GM18867 (cell line): ENCODE measurements at regions not wholly inside any gene's neighbourhood (a gene's known extent, or its start where the extent isn't known, plus 50 kb on each side); places are given as distances from the start of the nearest gene placed in this dataset.

Experiments used
- ATAC-seq: cut with Tn5 transposase; IDR thresholded peaks from one replicate; pipeline ENCODE4 v1.9.1; 2021; ENCODE audit warnings: mild to moderate bottlenecking, moderate library complexity; ENCODE audit not compliant: unreplicated experiment

DNA sequence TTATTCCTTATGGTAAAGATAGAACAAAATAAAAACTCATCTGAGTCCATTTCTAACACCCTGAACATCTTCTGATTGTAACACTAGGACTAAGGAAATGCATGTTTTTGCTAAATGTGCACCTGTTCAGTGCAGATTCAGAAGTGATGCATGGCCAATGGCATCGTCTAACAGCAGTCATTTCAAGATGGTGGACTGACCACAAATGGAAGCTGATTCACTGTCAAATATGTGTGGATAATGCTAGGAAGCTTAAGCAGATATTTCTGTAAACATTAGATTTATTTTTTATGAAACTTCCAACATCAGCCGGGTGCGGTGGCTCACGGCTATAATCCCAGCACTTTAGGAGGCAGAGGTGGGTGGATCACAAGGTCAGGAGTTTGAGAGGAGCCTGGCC lies 394.8 kb downstream of the SAMD5 start:
- ATAC-seq: no peak

DNA sequence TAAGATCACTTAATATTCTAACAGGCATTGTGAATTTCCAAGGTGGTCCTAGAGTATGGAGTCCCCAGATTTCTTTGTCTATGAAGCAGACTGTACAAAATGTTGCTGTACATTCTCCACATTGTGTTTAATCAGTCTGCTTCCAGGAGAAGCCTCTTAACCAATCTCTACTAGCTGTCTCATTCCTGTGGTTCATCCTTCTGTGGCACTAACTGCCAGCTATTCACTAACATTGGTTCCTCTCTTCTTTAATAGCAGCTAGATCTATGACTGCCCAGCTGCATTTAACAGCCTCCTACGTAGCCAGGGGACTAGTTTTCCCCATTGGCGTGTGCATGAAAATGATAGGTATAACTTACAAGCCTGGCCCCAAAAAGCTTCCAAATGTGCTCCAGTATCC lies 395.4 kb downstream of the SAMD5 start:
- no peak for ATAC-seq

DNA sequence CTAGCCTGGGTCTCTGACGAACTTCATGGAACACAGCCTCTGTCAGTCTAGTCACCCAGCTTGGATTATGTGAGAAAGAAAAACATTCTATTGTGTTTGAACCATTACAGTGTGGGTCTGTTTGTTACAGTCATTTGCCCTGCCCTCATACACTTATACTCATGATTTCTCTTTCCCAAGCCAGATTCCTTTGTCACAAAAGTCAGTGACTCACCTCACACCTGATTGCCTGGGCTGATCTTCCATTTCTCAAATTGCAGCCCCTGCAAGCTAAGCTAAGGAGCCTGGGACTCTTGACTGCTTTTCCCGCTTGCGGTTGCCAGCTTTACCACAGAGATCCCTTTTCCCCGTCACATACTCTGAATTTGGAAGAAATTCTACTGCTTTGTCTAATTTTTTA lies 395.9 kb downstream of the SAMD5 start:
- ATAC-seq: no peak

DNA sequence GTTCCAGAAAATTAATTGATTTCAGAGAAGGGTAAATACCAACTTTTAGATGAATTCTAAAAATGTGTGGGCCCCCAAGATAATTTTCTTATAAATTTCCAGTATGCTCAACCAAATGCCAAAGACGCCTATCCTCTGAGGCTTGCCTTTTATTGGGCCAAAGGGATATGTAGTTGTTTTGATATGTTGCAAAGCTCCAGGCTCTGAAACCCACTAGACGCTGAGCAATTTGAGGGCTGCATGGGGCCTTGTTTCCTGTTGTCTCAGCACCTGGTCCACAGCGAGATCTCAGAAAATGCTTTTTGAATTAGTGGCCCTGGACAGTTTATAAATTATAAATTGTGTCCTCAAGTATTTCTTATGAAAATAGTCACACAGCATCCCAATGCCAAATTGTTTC lies 397.2 kb downstream of the SAMD5 start:
- no peak for ATAC-seq

DNA sequence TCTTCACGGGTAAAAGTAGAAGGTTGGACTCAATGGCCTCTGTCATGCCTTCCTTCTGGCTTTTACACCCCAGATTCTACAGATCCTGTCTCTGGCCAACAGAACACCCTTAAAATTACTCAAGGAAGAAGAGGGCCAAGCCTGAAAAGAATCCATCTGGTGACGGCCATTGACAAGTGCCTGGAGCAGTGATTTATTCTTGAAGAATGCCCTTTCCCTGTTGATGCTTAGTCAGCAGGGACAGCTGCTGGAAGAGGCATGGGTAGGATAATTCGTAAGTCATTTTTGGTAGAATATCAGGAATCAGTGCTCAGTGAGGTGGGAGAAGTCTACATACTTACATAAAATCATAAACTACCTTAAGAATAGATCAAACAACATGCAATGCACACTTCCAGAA lies 397.9 kb downstream of the SAMD5 start:
- ATAC-seq: no peak

DNA sequence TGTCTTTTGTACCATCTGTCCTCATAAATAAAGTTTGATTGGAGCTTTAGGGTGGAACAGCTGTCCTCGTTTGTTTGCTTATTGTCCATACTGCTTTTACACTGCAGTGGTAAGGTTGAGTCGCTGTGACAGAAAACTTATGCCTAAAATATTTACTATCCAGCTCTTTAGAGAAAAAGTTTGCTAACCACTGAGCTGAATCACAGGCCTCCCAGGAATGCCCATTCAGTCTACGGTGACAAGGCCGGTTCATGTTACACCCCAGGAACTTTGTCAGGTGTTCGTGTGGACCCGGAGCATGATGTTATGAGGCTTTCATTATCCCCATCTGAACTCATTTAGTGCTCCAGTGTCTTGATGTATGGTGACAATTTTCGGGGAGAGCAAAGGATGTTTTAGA lies 401.1 kb downstream of the SAMD5 start:
- no peak for ATAC-seq

DNA sequence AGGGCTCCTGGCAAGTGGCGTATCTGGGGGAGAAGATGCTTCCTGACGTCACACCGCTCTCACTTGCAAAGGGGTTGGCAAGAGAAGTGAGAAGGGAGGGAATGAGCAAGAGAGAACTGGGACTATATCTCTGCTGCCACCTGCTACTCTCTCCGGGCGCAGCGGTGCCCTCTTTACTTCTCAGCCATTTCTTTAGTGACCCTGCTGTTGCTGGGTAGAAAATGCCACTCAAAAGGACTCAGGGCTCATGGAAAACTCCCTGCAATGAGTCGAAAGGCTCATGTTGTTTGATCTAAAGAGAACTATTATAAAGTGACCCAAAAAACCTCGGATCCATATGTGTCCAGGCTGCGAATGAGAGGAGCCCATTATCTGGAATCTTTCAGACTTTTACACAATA lies 401.8 kb downstream of the SAMD5 start:
- no peak for ATAC-seq

DNA sequence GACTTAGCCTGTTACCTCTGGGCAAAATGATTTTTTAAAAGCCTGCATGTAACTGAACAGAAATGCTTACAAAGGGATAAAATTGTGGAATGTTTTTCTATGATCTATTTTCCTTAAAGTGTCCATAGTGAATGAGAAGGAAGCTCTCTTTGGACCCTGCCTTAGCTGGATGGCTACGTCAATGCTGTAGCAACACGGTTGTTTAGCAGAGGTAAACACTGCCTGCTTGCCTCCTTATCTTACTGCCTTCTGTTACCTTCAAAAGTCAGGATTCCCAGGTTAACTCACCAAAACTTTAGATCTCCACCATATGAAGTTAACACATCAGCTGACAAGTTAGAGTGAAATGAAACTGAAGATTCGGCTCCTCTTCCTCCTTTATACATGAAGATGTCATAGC lies 402.6 kb downstream of the SAMD5 start:
- no peak for ATAC-seq

DNA sequence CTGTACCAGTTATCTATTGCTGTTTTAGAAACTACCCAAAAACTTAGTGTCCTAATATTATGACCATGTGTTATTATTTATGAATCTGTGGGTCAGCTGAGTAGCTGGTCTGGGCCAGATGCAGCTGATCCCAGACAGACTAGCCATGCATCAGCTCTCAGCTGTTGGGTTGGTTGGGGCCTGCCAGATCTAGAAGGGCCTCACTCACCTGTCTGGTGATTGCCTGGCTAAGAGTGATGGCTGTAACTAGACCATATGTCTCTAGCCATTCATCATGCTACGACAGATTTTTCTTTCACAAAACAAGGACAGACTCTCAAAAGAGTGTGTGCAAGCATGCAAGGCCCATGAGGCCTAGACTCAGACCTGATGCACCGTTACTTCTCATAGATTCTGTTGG lies 403.2 kb downstream of the SAMD5 start:
- ATAC-seq: no peak

DNA sequence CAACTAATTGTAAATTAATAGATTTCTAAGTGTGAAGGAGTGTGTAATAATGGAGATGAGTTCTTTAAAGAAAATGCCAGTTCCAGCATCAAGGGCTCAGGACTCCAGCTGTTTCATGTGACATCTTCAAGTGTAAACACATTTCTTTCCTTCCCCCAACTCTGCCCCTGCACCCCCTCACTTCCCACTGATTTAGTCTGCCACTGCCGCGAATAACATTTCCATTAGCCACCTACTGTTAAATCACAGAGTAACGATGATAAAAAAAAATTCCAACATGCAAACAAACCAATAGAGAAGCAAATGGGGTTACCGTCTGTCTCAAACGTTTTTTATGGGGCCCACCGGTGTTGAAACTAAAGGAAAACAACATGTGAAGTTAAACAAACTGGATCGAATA lies 414.3 kb downstream of the SAMD5 start:
- no peak for ATAC-seq

DNA sequence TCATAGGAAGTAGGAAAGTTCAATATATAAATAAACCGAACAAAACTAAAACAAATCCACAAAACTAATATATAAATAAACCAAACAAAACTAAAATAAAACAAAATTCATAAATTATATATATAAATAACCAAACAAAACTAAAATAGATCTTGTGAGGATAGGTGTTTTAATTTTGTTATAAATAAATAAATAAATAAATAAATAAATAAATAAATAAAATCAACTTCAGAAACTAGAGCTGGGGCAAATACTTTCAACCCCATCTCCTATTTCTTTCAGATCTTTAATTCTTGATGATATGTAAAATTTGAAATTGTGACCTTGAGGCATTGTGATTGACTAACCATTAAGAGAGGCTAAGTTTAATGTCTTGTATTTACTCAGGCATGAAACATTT lies 416.1 kb downstream of the SAMD5 start:
- ATAC-seq: no peak

DNA sequence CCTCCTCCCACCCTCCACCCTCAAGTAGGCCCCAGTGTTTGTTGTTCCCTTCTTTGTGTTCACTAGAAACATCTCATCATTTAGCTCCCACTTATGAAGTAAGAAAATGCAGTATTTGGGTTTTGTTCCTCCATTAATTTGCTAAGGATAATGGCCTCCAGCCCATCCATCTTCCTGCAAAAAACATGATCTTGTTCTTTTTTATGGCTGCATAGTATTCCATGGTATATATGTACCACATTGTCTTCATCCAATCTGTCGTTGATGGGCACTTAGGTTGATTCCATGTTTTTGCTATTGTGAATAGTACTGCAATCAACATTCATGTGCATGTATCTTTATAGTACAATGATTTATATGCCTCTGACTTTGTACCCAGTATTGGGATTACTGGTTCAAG lies 416.8 kb upstream of the SASH1 start:
- no peak for ATAC-seq

DNA sequence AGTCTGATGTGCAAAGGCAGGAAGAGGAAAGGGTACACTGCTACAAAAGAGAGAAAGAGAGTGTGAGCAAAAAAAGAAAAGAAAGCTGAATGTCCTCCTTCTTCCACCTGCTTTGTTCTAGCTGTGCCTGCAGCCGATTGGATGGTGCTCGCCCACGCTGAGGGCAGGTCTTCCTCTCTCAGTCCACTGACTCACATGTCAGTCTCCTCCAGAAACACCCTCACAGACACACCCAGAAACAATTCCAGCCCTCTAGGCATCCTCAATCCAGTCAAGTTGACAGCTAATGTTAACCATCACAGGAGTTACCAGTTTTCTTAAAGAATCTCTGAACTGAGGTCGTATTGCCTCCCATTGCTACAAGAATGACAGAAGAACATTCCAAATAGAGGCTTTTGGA lies 411.9 kb upstream of the SASH1 start:
- ATAC-seq: no peak

DNA sequence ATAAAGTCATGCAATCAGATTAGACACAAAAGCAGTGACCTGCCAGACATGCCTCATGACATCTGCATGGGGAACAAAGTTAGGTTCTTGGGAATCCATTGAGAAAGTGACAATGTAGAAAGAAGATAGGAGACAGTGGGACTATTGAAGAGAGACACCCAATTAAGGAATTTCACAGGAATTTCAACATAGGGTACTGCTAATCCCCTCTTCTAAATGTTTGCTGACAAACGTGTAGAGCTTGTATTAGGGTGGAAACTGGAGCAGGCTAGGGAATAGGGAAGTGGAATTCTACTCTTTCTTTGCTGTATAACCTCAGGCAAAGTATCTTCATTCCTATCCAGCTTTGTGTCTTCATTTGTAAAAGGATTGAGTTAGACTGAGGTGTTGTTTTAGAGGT lies 409.4 kb upstream of the SASH1 start:
- no peak for ATAC-seq

DNA sequence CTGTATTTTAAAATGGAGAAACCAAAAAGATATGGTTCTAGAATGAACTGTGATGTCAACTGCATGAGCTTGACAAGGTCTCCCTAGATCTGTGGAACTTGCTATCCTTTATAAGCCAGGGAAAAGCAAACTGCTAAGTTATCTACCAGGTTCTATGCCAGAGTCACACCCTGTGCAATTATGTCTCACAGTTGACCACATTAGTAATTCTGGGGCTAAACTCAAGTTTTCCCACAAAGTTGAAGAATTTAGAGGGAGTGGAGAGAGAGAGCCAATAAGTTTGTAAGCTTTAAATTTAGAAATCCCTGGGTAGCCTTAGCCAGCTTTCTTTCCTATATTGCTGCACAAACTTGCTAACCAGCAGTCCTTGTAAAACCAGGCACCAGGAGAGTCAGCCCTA lies 407.0 kb upstream of the SASH1 start:
- no peak for ATAC-seq

DNA sequence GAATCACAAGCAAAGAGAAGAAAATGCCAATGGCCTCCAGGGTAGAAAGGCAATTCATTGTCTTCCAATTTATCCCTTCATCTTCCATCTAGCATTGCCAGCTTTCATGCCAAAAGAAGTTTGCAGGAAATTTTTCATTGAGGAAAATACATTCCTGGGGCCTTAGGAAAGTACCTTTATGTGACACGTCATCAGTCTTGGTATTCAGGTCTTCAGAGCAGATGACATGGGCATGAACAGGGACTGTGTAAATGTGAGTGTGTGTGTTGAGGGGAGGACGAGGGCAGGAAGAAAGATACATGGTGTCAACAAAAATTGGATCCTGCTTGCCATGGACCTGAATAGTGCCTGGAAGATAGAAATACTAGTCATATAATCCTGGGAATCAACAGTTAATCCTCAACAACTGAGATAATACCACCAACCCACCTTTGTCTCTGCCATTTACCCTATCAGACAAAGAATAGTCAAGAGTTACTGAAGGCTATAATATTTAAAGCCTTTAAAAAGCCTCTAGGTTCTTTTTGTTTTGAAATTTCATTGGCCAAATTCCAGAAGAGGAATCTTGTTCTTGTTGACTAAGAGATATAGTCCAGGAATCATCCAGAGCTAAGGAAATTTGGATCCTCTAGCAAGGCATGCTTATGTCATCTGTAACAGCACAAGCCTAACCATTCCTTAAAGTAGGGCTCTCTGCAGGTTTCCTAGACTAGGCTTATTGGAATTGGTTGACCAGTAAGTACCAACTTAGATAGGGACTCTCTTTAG lies 405.8 kb upstream of the SASH1 start:
- no peak for ATAC-seq

DNA sequence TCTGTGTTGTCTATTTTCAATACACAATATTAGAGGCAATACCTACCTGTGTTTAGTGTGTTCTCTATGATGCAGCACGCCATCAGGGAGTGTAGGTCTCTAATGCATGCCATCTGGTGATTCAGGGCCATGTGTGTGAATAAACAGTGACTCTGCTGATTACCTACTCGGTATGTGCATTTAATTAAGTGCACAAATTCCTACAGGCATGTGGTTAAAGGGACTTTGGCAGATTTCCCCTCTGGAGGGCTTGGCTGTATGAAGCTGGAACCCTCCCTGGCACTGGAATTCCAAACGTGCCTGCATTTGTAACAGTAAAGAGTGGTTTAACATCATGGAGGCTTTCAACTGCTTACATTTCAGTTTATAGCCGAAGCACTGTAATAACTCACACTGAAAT lies 401.5 kb upstream of the SASH1 start:
- no peak for ATAC-seq

DNA sequence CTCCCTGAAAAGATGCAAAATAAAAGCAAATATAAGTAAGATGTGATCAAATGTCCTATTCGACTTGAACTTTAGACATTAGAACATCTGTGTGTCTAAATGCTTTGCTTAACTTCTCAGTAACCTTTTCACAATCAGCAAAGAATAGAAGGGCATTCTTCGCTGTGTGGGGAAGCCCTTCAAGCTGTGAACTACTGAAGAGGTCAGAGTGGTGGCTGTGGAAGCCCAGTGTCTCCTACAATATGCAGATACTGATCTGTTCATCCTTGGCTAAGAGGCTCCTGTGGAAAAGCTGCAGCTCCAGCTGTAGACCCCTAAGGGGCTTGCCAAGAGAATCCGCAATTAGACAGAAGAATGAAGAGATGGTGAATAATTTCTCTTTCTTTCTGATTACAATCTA lies 400.3 kb upstream of the SASH1 start:
- ATAC-seq: no peak

DNA sequence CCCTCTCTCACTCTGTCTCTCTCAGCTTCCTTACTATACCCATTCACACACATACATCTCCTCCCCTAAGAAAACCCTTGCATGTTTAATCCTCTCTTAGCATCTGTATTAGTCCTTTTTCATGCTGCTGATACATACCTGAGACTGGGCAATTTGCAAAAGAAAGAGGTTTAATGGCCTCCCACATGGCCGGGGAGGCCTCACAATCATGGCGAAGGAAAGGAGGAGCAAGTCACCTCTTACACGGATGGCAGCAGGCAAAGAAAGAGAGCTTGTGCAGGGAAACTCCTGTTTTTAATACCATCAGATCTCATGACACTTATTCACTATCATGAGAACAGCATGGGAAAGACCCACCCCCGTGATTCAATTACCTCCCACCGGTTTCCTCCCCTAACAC lies 398.5 kb upstream of the SASH1 start:
- no peak for ATAC-seq

DNA sequence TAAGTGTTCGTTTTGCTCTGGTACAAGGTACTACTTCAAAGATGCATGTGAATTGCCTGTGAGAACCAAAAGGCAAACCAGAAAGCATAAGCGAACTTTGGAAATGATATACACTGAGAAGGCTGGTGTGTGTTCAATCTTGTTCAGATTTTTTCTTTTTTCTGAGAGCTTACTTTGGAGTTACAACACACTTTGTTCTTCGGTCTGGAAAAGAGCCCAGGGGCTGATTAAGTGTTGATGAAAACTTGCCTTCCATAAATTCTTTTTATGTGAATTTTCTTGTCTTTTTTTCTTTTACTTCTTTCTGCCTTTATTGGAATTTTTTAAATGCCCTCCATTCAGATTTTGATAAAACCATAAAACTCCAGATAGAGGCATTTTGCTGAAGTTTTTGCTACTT lies 395.1 kb upstream of the SASH1 start:
- ATAC-seq: no peak

DNA sequence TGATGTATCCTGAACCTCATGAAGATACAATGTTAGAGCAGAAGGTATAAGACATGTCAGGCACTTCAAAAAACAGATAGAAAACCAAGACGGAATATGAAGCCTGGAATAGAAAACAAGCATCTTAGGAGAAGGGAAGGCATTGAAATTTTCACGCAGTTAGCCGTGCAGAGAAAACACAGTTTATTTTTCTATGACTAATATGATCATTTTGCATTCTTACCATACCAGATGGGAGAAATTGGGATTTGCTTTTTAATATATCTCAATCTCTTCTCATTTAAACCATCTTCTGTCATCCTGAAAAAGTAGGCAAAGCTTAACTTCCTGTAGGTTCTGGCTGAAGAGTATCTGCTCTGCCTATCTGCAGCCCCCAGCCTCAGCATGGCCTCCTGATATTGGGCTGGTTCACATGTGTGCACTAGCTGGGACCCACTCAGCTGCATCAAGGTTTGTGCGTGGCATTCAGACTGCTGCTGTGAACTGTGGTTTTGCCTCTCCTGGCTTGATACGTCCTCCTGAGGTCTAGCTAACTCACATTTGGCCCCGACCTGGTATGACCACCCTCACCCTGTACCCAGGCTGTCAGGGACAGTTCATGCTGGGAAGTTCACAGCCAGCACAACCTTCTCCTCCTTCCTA lies 392.5 kb upstream of the SASH1 start:
- ATAC-seq: no peak

DNA sequence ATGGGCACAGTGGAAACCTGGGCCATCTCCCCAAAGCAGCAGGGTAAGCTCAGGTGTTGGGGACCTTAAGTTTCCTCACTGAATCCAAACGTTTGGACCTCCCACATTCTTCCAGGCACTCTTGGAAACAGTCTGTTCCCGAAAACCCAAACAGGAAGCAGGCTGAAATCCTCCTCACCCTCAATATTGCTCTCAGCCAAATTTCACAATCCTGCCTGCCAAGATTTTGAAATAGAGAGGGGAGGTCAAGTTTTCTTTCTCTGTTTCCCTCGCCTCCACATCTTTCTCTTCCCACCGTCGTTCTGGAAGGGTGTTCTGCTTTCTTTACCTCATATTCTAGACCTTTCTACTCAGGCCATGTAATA lies 392.0 kb upstream of the SASH1 start:
- ATAC-seq: no peak

DNA sequence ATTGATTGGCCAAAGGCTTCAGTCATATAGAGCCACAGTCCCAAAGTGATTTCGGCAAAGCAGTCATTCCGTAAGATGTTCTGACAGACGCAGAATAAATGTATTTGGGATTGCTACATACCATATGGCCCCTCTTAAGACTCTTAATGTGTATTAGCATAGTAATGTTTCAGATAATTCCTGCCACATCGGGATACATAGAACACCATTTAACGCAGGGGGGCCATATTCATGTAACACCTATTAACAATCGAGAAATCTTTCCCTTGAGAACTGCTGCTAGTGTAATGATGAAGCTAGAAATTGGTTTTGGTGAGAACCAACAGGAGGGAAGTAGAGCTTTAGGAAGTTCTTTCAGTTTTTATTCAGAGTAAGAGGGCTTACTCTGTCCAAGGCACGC lies 390.9 kb upstream of the SASH1 start:
- no peak for ATAC-seq
